ENCODE measurements at regions not wholly inside any gene's neighbourhood (a gene's known extent, or its start where the extent isn't known, plus 50 kb on each side); places are given as distances from the start of the nearest gene placed in this dataset.

GRCh38 chr5:109486200-109486804 lies 76.5 kb upstream of the PJA2 start:
- TF ChIP-seq POLR2AphosphoS5 (IDR thresholded peaks at IDR 0.05) = no peak
- TF ChIP-seq CTCF (IDR thresholded peaks at IDR 0.05 in 8 of 11, conservative IDR thresholded peaks at IDR 0.05 in 3 of 11) = no peak

Measured in spleen (tissue), 7 donors.